Gastroesophageal sphincter (tissue), 4 donors: ENCODE measurements at regions not wholly inside any gene's neighbourhood (a gene's known extent, or its start where the extent isn't known, plus 50 kb on each side); places are given as distances from the start of the nearest gene placed in this dataset.

ENCODE experiments used
- ATAC-seq: fragments of 150-250 bp; one replicate; pipeline ENCODE4 v1.9.1; 2016; ENCODE audit warnings: mild to moderate bottlenecking, moderate library complexity
- H3K27ac ChIP-seq, 4 donors: fragments of 200-600 bp; sonication (generic) in 3 of 4; 1 replicate in 3 of 4; 2 replicates in 1 of 4; pipeline ENCODE4 v1.5.1; 2016 to 2019
- H3K27me3 ChIP-seq: fragments of 200-600 bp; sonication (generic); one replicate; pipeline ENCODE4 v1.5.1; 2019
- H3K36me3 ChIP-seq, 2 donors: fragments of 200-600 bp; sonication (generic); one replicate each; pipeline ENCODE4 v1.5.1; 2019; ENCODE audit warnings: control low read depth in 1 of 2
- H3K4me1 ChIP-seq, 3 donors: fragments of 200-600 bp; sonication (generic); 1 replicate in 2 of 3; 2 replicates in 1 of 3; pipeline ENCODE4 v1.5.1; 2016 to 2019; ENCODE audit warnings: control low read depth in 2 of 3
- H3K4me3 ChIP-seq, 2 donors: fragments of 200-600 bp; sonication (generic); one replicate each; pipeline ENCODE4 v1.5.1; 2019; ENCODE audit warnings: mild to moderate bottlenecking in 1 of 2, moderate library complexity in 1 of 2
- H3K9me3 ChIP-seq, 3 donors: fragments of 200-600 bp; sonication (generic); one replicate each; pipeline ENCODE4 v1.5.1; 2017 to 2019; ENCODE audit warnings: control low read depth in 2 of 3
- EP300 ChIP-seq: sonication (generic); formaldehyde crosslinking; IDR thresholded peaks from one replicate; pipeline ENCODE4 v1.6.1; 2017; ENCODE audit warnings: antibody characterized with exemption, mild to moderate bottlenecking
- POLR2A ChIP-seq, 2 donors: fragments of 450-650 bp; IDR thresholded peaks; one replicate each; pipeline ENCODE4 v1.6.1; 2017; ENCODE audit warnings: antibody characterized with exemption in 2 of 2, mild to moderate bottlenecking in 2 of 2, moderate library complexity in 1 of 2
- POLR2AphosphoS5 ChIP-seq: sonication (generic); formaldehyde crosslinking; IDR thresholded peaks from one replicate; pipeline ENCODE4 v1.6.1; 2017; ENCODE audit warnings: antibody characterized with exemption
- WGBS, 2 donors: methylation state at CpG; one replicate each; pipeline ENCODE4 v1.1.5; 2018; ENCODE audit warnings: low coverage in 1 of 2; 5-methylcytosine and 5-hydroxymethylcytosine counted together
- TF ChIP-seq, protein P1 (sequence below), 4 experiments: fragments of 200-600 bp in 2 of 4; fragments of 450-650 bp in 2 of 4; sonication (generic) in 1 of 4; IDR thresholded peaks; one replicate each; pipeline ENCODE4 v1.5.1; 2017 to 2019; ENCODE audit warnings: antibody characterized with exemption in 4 of 4, mild to moderate bottlenecking in 2 of 4, moderate library complexity in 2 of 4

DNA sequence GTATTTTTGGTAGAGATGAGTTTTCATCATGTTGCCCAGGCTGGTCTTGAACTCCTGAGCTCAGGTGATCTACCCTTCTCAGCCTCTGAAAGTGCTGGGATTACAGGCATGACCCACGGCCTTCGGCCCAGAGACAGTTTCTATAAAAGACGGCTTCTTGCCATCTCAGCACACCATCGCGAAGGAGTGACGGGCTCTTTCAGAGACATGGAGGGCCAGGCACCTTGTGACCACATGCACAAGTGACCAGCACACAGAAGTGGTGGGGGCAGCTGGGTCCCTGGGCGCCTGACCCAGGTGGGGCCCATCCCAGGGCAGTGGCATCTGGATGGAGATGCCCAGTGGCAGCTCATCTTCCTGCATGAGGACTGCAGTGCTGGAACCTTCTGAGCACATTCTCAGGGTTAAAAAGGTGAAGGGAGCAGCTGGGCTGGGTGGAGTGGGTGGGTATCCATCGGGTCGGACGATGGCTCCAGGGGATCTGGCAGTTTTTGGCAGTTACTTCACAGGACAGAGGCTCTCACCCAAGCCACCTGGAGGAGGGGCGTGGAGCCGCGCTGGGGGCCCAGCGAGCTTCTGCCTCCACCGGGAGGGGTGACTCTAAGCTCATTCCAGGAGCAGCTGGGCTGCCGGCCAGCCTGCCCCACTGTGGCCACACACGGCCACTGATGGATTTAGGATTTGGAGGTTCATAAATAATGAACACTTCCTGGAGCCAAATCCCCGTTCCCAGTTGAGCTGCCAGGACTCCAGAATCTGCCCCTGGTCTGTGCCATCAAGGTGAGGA lies 373.0 kb downstream of the CTTN start:
- TF ChIP-seq POLR2AphosphoS5 = no peak
- TF ChIP-seq EP300 = no peak
- TF ChIP-seq, protein P1, sequence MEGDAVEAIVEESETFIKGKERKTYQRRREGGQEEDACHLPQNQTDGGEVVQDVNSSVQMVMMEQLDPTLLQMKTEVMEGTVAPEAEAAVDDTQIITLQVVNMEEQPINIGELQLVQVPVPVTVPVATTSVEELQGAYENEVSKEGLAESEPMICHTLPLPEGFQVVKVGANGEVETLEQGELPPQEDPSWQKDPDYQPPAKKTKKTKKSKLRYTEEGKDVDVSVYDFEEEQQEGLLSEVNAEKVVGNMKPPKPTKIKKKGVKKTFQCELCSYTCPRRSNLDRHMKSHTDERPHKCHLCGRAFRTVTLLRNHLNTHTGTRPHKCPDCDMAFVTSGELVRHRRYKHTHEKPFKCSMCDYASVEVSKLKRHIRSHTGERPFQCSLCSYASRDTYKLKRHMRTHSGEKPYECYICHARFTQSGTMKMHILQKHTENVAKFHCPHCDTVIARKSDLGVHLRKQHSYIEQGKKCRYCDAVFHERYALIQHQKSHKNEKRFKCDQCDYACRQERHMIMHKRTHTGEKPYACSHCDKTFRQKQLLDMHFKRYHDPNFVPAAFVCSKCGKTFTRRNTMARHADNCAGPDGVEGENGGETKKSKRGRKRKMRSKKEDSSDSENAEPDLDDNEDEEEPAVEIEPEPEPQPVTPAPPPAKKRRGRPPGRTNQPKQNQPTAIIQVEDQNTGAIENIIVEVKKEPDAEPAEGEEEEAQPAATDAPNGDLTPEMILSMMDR (IDR thresholded peaks at IDR 0.05) = no peak
- no peak for TF ChIP-seq POLR2A (IDR thresholded peaks at IDR 0.05)
- Histone ChIP-seq H3K27ac (no peak overlapping the region), H3K4me1 (no peaks in the 10 kb centered on the region), H3K27me3 (no peaks in the 10 kb centered on the region), H3K36me3 (no peaks in the 10 kb centered on the region), H3K9me3 (peaks cover 0 to 7% (median 0%) of the 10 kb centered on the region in 3 donors), H3K4me3 (no peak overlapping the region)
- ATAC-seq = no peak
- WGBS, 2 donors = no CpG with 5 or more reads among the region's 18 CpGs

DNA sequence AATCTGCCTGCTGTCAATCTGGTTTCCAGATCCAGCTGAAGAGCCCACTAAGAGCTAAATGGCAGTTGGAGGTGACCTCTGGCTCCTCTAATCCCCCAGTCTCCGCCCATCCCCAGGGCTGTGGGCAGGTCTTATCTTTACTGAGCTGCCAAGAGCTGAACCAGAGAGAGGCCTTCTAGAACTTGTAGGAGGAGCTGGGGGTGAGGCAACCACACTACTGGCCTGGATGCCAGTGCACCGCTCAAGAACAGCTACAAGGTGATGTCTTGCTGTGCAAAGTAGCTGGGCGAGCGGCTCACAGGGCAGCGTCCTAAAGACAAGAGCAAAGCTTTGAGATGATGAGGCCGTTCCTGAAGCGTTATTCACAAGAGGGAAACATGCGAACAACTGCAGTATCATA lies 374.6 kb downstream of the CTTN start:
- no peaks in the 10 kb centered on the region for H3K4me1 ChIP-seq
- H3K9me3 ChIP-seq = no peaks in the 10 kb centered on the region
- H3K4me3 ChIP-seq = no peak overlapping the region
- no peaks in the 10 kb centered on the region for H3K27me3 ChIP-seq
- TF ChIP-seq EP300 = no peak
- no peak for TF ChIP-seq POLR2A (IDR thresholded peaks at IDR 0.05)
- TF ChIP-seq, protein P1 (IDR thresholded peaks at IDR 0.05) = no peak
- TF ChIP-seq POLR2AphosphoS5 = no peak
- no peaks in the 10 kb centered on the region for H3K36me3 ChIP-seq
- WGBS, 2 donors = 75 to 90% methylated on average over 4 to 6 of the region's 8 CpGs
- no peak for ATAC-seq
- no peak overlapping the region for H3K27ac ChIP-seq

DNA sequence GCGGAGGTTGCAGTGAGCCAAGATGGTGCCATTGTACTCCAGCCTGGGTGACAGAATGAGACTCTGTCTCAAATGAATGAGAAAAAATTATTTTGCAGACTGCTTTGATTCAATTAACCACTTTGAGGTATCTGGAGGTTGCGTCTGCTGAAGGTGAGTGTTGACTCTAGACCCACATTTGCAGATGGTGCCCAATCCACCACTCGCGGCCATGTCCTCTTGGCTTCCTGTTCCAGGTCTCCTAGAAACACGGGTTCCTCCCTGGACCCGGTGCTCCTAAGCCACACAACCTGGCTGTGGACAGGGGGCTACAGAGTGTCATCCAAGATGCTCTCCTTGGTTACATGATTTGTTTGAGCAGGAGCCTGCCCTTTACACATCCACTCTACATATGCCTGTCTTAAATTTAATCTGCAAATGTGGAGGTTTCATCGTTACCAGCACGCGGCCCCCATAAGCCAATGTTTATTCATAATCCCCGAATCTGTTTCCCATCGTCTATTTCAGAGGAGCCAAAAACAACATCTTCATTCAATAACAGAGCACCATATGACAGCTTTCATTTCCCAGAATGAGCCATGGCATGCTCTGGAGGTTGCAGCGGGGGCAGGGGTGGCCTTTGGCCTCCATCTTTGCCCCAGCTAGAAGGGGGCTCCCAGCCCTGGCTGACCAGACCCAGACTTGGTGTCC lies 377.2 kb downstream of the CTTN start:
- H3K4me3 ChIP-seq = no peak overlapping the region
- WGBS, 2 donors = 70 to 84% methylated on average over 7 to 9 of the region's 12 CpGs
- H3K9me3 ChIP-seq = no peaks in the 10 kb centered on the region
- H3K27me3 ChIP-seq = no peaks in the 10 kb centered on the region
- no peak for ATAC-seq
- H3K27ac ChIP-seq = no peak overlapping the region
- TF ChIP-seq, protein P1 (IDR thresholded peaks at IDR 0.05) = no peak
- TF ChIP-seq POLR2AphosphoS5 (no peak), EP300 (no peak), POLR2A (IDR thresholded peaks at IDR 0.05) (no peak)
- no peaks in the 10 kb centered on the region for H3K36me3 ChIP-seq
- no peaks in the 10 kb centered on the region for H3K4me1 ChIP-seq

DNA sequence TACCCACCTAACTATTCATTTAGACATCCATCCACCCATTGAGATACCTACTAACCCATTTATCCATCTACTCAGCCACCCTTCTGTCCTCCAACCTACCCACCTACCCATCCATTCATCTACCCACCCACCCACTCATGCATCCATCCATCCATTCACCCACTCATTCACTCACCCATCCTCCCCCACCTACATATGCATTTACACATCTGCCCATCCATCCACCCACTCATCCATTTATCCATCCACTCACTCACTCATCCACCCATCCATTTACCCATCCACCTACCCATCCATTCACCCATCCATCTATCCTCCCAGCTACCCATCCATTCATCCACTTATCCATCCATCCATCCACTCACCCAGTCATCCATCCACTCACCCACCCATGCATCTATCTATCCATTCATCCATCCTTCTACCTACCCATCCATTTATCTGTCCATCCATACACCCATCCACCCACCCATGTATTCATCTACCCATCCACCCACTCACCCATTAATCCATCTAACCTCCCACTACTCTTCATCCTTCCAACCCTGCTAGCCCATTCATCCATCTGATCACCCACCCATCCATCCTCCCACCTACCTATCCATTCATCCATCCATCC lies 378.7 kb downstream of the CTTN start:
- no peaks in the 10 kb centered on the region for H3K36me3 ChIP-seq
- TF ChIP-seq POLR2AphosphoS5 (no peak), POLR2A (IDR thresholded peaks at IDR 0.05) (no peak), EP300 (no peak)
- TF ChIP-seq, protein P1 (IDR thresholded peaks at IDR 0.05) = no peak

More for the DNA sequence above, 378.7 kb downstream of the CTTN start:
- no peaks in the 10 kb centered on the region for H3K4me1 ChIP-seq
- H3K9me3 ChIP-seq = no peaks in the 10 kb centered on the region
- H3K27ac ChIP-seq = no peak overlapping the region
- no peak overlapping the region for H3K4me3 ChIP-seq
- no peaks in the 10 kb centered on the region for H3K27me3 ChIP-seq
- ATAC-seq = no peak
